Mesothelial cell of epicardium (in vitro differentiated cells): ENCODE measurements at regions not wholly inside any gene's neighbourhood (a gene's known extent, or its start where the extent isn't known, plus 50 kb on each side); places are given as distances from the start of the nearest gene placed in this dataset.

Source experiments
- DNase-seq, 2 experiments: peaks; one replicate each; pipeline ENCODE4 v3.0.0; 2021; ENCODE audit warnings: low spot score in 2 of 2; ENCODE audit not compliant: unreplicated experiment in 2 of 2
- H3K27ac Mint-ChIP-seq: 2 replicates; pipeline ENCODE4 v1.8.0; 2021; ENCODE audit warnings: mixed read lengths
- H3K27me3 Mint-ChIP-seq: 2 replicates; pipeline ENCODE4 v1.8.0; 2021; ENCODE audit warnings: low read depth, mixed read lengths
- H3K36me3 Mint-ChIP-seq: 2 replicates; pipeline ENCODE4 v1.8.0; 2021; ENCODE audit warnings: mixed read lengths
- H3K4me1 Mint-ChIP-seq: 2 replicates; pipeline ENCODE4 v1.8.0; 2021; ENCODE audit warnings: mixed read lengths
- H3K4me3 Mint-ChIP-seq: 2 replicates; pipeline ENCODE4 v1.8.0; 2021; ENCODE audit warnings: mild to moderate bottlenecking, moderate library complexity, mixed read lengths
- H3K9me3 Mint-ChIP-seq: 2 replicates; pipeline ENCODE4 v1.8.0; 2021; ENCODE audit warnings: mixed read lengths
- CTCF ChIP-seq: fragments of 200-600 bp; sonication (generic); IDR thresholded peaks from one replicate; pipeline ENCODE4 v1.5.0; 2021; ENCODE audit warnings: antibody characterized with exemption; ENCODE audit not compliant: unreplicated experiment

GRCh38 chr1:208433086-208433485 lies 188.9 kb upstream of the PLXNA2 start:
- no peak for DNase-seq
- TF ChIP-seq CTCF, result no peak
- no peaks in the 10 kb centered on the region for H3K9me3 Mint-ChIP-seq
- H3K27ac Mint-ChIP-seq, result no peak overlapping the region
- H3K36me3 Mint-ChIP-seq, result no peaks in the 10 kb centered on the region
- H3K27me3 Mint-ChIP-seq, result peaks cover 2% of the 10 kb centered on the region
- peaks cover 9% of the 10 kb centered on the region for H3K4me1 Mint-ChIP-seq
- no peak overlapping the region for H3K4me3 Mint-ChIP-seq

- H3K27ac Mint-ChIP-seq, result no peak overlapping the region
- no peaks in the 10 kb centered on the region for H3K9me3 Mint-ChIP-seq
- DNase-seq, result no peak
- peaks cover 9% of the 10 kb centered on the region for H3K4me1 Mint-ChIP-seq
- H3K27me3 Mint-ChIP-seq, result peaks cover 2% of the 10 kb centered on the region
- no peak for TF ChIP-seq CTCF
- no peaks in the 10 kb centered on the region for H3K36me3 Mint-ChIP-seq
- no peak overlapping the region for H3K4me3 Mint-ChIP-seq
Measured at GRCh38 chr1:208433971-208434370, 189.8 kb upstream of the PLXNA2 start.

- TF ChIP-seq CTCF, result no peak
- DNase-seq, result no peak
- Mint-ChIP-seq H3K27ac (no peak overlapping the region), H3K4me1 (peaks cover 9% of the 10 kb centered on the region), H3K9me3 (peaks cover 23% of the 10 kb centered on the region), H3K4me3 (no peak overlapping the region), H3K27me3 (no peaks in the 10 kb centered on the region), H3K36me3 (no peaks in the 10 kb centered on the region)
Measured at GRCh38 chr1:208437401-208437800, 193.2 kb upstream of the PLXNA2 start.

- H3K27ac Mint-ChIP-seq, result no peak overlapping the region
- H3K27me3 Mint-ChIP-seq, result no peaks in the 10 kb centered on the region
- H3K36me3 Mint-ChIP-seq, result peaks cover 3% of the 10 kb centered on the region
- DNase-seq, result no peak
- peaks cover 31% of the 10 kb centered on the region for H3K9me3 Mint-ChIP-seq
- H3K4me1 Mint-ChIP-seq, result peaks cover 9% of the 10 kb centered on the region
- H3K4me3 Mint-ChIP-seq, result no peak overlapping the region
- TF ChIP-seq CTCF, result no peak
Measured at GRCh38 chr1:208438112-208438699, 194.0 kb upstream of the PLXNA2 start.

GRCh38 chr1:208445758-208446203 lies 201.6 kb upstream of the PLXNA2 start:
- TF ChIP-seq CTCF, result no peak
- peak overlapping the region; percentile 26 for H3K27ac Mint-ChIP-seq
- no peak for DNase-seq
- H3K4me3 Mint-ChIP-seq, result no peak overlapping the region
- peaks cover 5% of the 10 kb centered on the region for H3K36me3 Mint-ChIP-seq
- H3K4me1 Mint-ChIP-seq, result peaks cover 11% of the 10 kb centered on the region
- peaks cover 42% of the 10 kb centered on the region for H3K9me3 Mint-ChIP-seq
- peaks cover 9% of the 10 kb centered on the region for H3K27me3 Mint-ChIP-seq

GRCh38 chr1:208446271-208446691 lies 202.1 kb upstream of the PLXNA2 start:
- Mint-ChIP-seq H3K36me3 (peaks cover 5% of the 10 kb centered on the region), H3K4me3 (no peak overlapping the region), H3K9me3 (peaks cover 37% of the 10 kb centered on the region), H3K27ac (peak overlapping the region; percentile 26), H3K4me1 (peaks cover 13% of the 10 kb centered on the region), H3K27me3 (peaks cover 9% of the 10 kb centered on the region)
- TF ChIP-seq CTCF, result no peak
- no peak for DNase-seq
